ENCODE measurements at regions not wholly inside any gene's neighbourhood (a gene's known extent, or its start where the extent isn't known, plus 50 kb on each side); places are given as distances from the start of the nearest gene placed in this dataset.

DNA sequence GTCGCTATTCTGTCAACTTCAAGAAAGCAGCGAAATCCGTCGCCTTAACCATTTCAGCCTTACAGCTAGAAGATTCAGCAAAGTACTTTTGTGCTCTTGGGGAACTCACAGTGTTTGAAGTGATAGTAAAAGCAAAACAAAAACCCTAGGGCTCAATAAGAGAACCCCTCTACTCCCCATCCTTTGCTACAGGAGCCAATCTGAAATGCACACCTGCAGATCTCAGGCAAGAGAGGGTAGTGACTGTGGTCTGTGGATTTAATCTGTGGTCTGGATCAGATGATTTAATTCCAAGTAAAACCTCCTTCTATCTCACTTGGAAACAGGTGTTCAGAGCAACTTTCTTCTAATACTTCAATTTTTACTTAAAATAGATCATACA, 422.9 kb upstream of the OR4E1 start:
- H4K8ac ChIP-seq (ENCODE audit: extremely low read depth, insufficient read depth, low read length), result no peak overlapping the region
- H2BK120ac ChIP-seq (replicated peaks; ENCODE audit: low read depth, low read length), result no peak overlapping the region
- H3K9ac ChIP-seq (replicated peaks in 1 of 4; ENCODE audit: extremely low read depth in 1 of 4, low read depth in 3 of 4, low read length in 3 of 4), result no peak overlapping the region
- H2BK5ac ChIP-seq (ENCODE audit: low read depth, low read length), result no peak overlapping the region
- no peak for DNase-seq (ENCODE audit: low read depth in 1 of 2, low spot score in 2 of 2)
- H4K20me1 ChIP-seq (replicated peaks in 1 of 2; ENCODE audit: control insufficient read depth in 1 of 2, insufficient read depth in 2 of 2, low read length in 2 of 2), result no peaks in the 10 kb centered on the region
- no peak for FAIRE-seq
- H4K91ac ChIP-seq (replicated peaks; ENCODE audit: insufficient read length, low read length), result no peak overlapping the region
- peaks cover 0 to 4% (median 0%) of the 10 kb centered on the region in 4 experiments; a peak in 1 of 7 replicates for H3K4me1 ChIP-seq (replicated peaks in 1 of 4; ENCODE audit: control insufficient read depth in 3 of 4, insufficient read depth in 4 of 4, low read length in 3 of 4)
- H2AFZ ChIP-seq (ENCODE audit: low read length), result no peak overlapping the region
- no peak overlapping the region for H3K4me3 ChIP-seq (ENCODE audit: extremely low read depth in 1 of 4, insufficient read depth in 2 of 4, low read depth in 3 of 4, low read length in 4 of 4)
- H2BK20ac ChIP-seq (ENCODE audit: low read length), result no peak overlapping the region
- 96% methylated on average over 4 of the region's 4 CpGs; no CpG with 5 or more reads in 1 of the 2 experiments for WGBS, 2 experiments (ENCODE audit: extremely low coverage in 1 of 2, insufficient coverage in 1 of 2, insufficient read length in 1 of 2, insufficient replicate concordance in 2 of 2, low coverage in 1 of 2, low lambda C conversion rate in 2 of 2, missing lambda C conversion rate in 1 of 2)
- H3K18ac ChIP-seq (ENCODE audit: extremely low read depth, low read length), result no peak overlapping the region
- H3K36me3 ChIP-seq (ENCODE audit: control insufficient read depth in 2 of 4, insufficient read depth in 4 of 4, low read length in 3 of 4), result no peaks in the 10 kb centered on the region
- H3K56ac ChIP-seq (replicated peaks; ENCODE audit: insufficient read length, low read depth, low read length), result no peak overlapping the region
- H2BK15ac ChIP-seq (ENCODE audit: low read length), result no peak overlapping the region
- no peak overlapping the region for H3K27ac ChIP-seq (ENCODE audit: low read depth, low read length)
- no peak overlapping the region for H3K23ac ChIP-seq (ENCODE audit: insufficient read length)
- no peaks in the 10 kb centered on the region for H3K79me2 ChIP-seq (ENCODE audit: control insufficient read depth in 1 of 2, insufficient read depth in 2 of 2, low read length in 2 of 2)
- no peaks in the 10 kb centered on the region for H3K9me3 ChIP-seq (ENCODE audit: insufficient read depth in 2 of 2, low read depth in 1 of 2, low read length in 1 of 2)
- H3K4ac ChIP-seq (replicated peaks; ENCODE audit: insufficient read length, low read depth, low read length), result no peak overlapping the region
- H3K79me1 ChIP-seq (ENCODE audit: low read depth, low read length), result no peaks in the 10 kb centered on the region
- H2AK5ac ChIP-seq (ENCODE audit: low read depth, low read length), result no peak overlapping the region
- no peak overlapping the region for H3K14ac ChIP-seq (ENCODE audit: insufficient read length)
- POLR2A ChIA-PET (ENCODE audit: partially characterized antibody), result no interaction called here
- H4K5ac ChIP-seq (ENCODE audit: insufficient read length, low read depth, low read length), result no peak overlapping the region
- no peak for TF ChIP-seq KDM5A (IDR thresholded peaks at IDR 0.05; ENCODE audit: low read length)
- no peak for TF ChIP-seq SP2 (IDR thresholded peaks at IDR 0.05; ENCODE audit: low read length)
- no peak for TF ChIP-seq TCF12 (IDR thresholded peaks at IDR 0.05; ENCODE audit: low read depth, low read length)
- TF ChIP-seq JUND (IDR thresholded peaks at IDR 0.05; ENCODE audit: low read length), result no peak
- TF ChIP-seq BACH1 (IDR thresholded peaks at IDR 0.05; ENCODE audit: low read length), result no peak
- H3K27me3 ChIP-seq (replicated peaks in 1 of 4; ENCODE audit: control insufficient read depth in 3 of 4, extremely low read depth in 1 of 4, insufficient read depth in 3 of 4, low read length in 3 of 4), result 0 out of 7 replicates have a peak, but pooled peaks cover 0 to 2% (median 0%) of the 10 kb centered on the region in 4 experiments
- H3K4me2 ChIP-seq (ENCODE audit: insufficient read depth in 1 of 2, low read depth in 2 of 2, low read length in 2 of 2), result no peak overlapping the region
- no peak overlapping the region for H2BK12ac ChIP-seq (ENCODE audit: low read depth, low read length)
- CTCF ChIA-PET (ENCODE audit: partially characterized antibody), result interaction anchor here (0.8 to 5.9 kb wide), 10 partner anchors 10 to 249 kb away, joined by 3 to 39 read pairs (median 4); no protein-coding TSS in a partner anchor
- H3K23me2 ChIP-seq (ENCODE audit: low read depth, low read length), result no peaks in the 10 kb centered on the region
